OCI-LY3 (cell line): ENCODE measurements at regions not wholly inside any gene's neighbourhood (a gene's known extent, or its start where the extent isn't known, plus 50 kb on each side); places are given as distances from the start of the nearest gene placed in this dataset.

ENCODE experiments used
- CTCF ChIP-seq: fragments of 200-600, 300-600 bp; sonication (generic); IDR thresholded peaks from 2 replicates; pipeline ENCODE4 v1.5.1; 2014; ENCODE audit warnings: antibody characterized with exemption, low read length, low read depth
- EZH2phosphoT487 ChIP-seq: fragments of 200-600 bp; shearing (Covaris generic); IDR thresholded peaks from 2 replicates; pipeline ENCODE4 v1.6.1; 2018; ENCODE audit warnings: antibody characterized with exemption, mixed run types, low read depth

GRCh38 chr2:217070043-217070430, 210.2 kb upstream of the TNP1 start:
- TF ChIP-seq CTCF = no peak
- no peak for TF ChIP-seq EZH2phosphoT487
